ENCODE measurements at regions not wholly inside any gene's neighbourhood (a gene's known extent, or its start where the extent isn't known, plus 50 kb on each side); places are given as distances from the start of the nearest gene placed in this dataset.

GRCh38 chr9:7227951-7228350, 470.2 kb downstream of the KDM4C start:
- no peak for TF ChIP-seq POLR2A (IDR thresholded peaks at IDR 0.05; ENCODE audit: low read length)
- no peak for TF ChIP-seq GATA1 (IDR thresholded peaks at IDR 0.05; ENCODE audit: low read depth, low read length)
